Central memory CD8-positive, alpha-beta T cell (primary cell): ENCODE measurements at regions not wholly inside any gene's neighbourhood (a gene's known extent, or its start where the extent isn't known, plus 50 kb on each side); places are given as distances from the start of the nearest gene placed in this dataset.

Experiments
- ATAC-seq: fragments of 150-1000 bp; cut with Tn5 transposase; replicated peaks from 2 replicates; pipeline ENCODE4 v1.10.0; 2022; ENCODE audit warnings: mild to moderate bottlenecking, moderate FRiP score, moderate number of reproducible peaks; ENCODE audit not compliant: poor library complexity, severe bottlenecking; ENCODE audit errors: extremely low read depth
- DNase-seq, 2 donors: peaks; one replicate each; pipeline ENCODE4 v3.0.0; 2021; ENCODE audit warnings: low spot score in 2 of 2
- H3K27ac Mint-ChIP-seq: one replicate; pipeline ENCODE4 v1.8.0; 2022; ENCODE audit warnings: low read depth, mild to moderate bottlenecking, moderate library complexity, mixed read lengths
- H3K27me3 Mint-ChIP-seq: one replicate; pipeline ENCODE4 v1.8.0; 2022; ENCODE audit warnings: mixed read lengths
- H3K36me3 Mint-ChIP-seq: one replicate; pipeline ENCODE4 v1.8.0; 2022; ENCODE audit warnings: mild to moderate bottlenecking, moderate library complexity, mixed read lengths; ENCODE audit not compliant: insufficient read depth
- H3K4me1 Mint-ChIP-seq: one replicate; pipeline ENCODE4 v1.8.0; 2022; ENCODE audit warnings: mixed read lengths
- H3K4me3 Mint-ChIP-seq: one replicate; pipeline ENCODE4 v1.8.0; 2022; ENCODE audit warnings: mild to moderate bottlenecking, moderate library complexity, mixed read lengths
- H3K9me3 Mint-ChIP-seq: one replicate; pipeline ENCODE4 v1.8.0; 2022; ENCODE audit warnings: mixed read lengths

GRCh38 chr4:134408897-134409296, 207.3 kb upstream of the PABPC4L start:
- DNase-seq = no peak

GRCh38 chr4:134401798-134402197, 200.2 kb upstream of the PABPC4L start:
- H3K27ac Mint-ChIP-seq = no peak overlapping the region
- H3K27me3 Mint-ChIP-seq = no peaks in the 10 kb centered on the region
- H3K4me1 Mint-ChIP-seq = no peaks in the 10 kb centered on the region
- ATAC-seq (no peak), DNase-seq (no peak)
- H3K4me3 Mint-ChIP-seq = no peak overlapping the region
- H3K9me3 Mint-ChIP-seq = peaks cover 22% of the 10 kb centered on the region
- no peaks in the 10 kb centered on the region for H3K36me3 Mint-ChIP-seq

More at GRCh38 chr4:134408897-134409296, 207.3 kb upstream of the PABPC4L start:
- H3K4me1 Mint-ChIP-seq = no peaks in the 10 kb centered on the region
- H3K27me3 Mint-ChIP-seq = no peaks in the 10 kb centered on the region
- H3K36me3 Mint-ChIP-seq = no peaks in the 10 kb centered on the region
- H3K4me3 Mint-ChIP-seq = no peak overlapping the region
- ATAC-seq = no peak
- H3K27ac Mint-ChIP-seq = no peak overlapping the region
- peaks cover 11% of the 10 kb centered on the region for H3K9me3 Mint-ChIP-seq

- Mint-ChIP-seq H3K27me3 (no peaks in the 10 kb centered on the region), H3K36me3 (no peaks in the 10 kb centered on the region), H3K9me3 (peaks cover 35% of the 10 kb centered on the region)
Measured at GRCh38 chr4:134393592-134393991, 192.0 kb upstream of the PABPC4L start.

GRCh38 chr4:134390319-134390718, 188.7 kb upstream of the PABPC4L start:
- no peak for DNase-seq
- Mint-ChIP-seq H3K4me3 (no peak overlapping the region), H3K36me3 (no peaks in the 10 kb centered on the region), H3K9me3 (peaks cover 23% of the 10 kb centered on the region), H3K27ac (no peak overlapping the region), H3K27me3 (no peaks in the 10 kb centered on the region), H3K4me1 (no peaks in the 10 kb centered on the region)
- ATAC-seq = no peak

More at GRCh38 chr4:134393592-134393991, 192.0 kb upstream of the PABPC4L start:
- H3K4me3 Mint-ChIP-seq = no peak overlapping the region
- H3K27ac Mint-ChIP-seq = no peak overlapping the region
- DNase-seq = no peak
- H3K4me1 Mint-ChIP-seq = no peaks in the 10 kb centered on the region
- ATAC-seq = no peak

GRCh38 chr4:134388351-134388750, 186.8 kb upstream of the PABPC4L start:
- ATAC-seq (no peak), DNase-seq (no peak)
- Mint-ChIP-seq H3K9me3 (peaks cover 21% of the 10 kb centered on the region), H3K36me3 (no peaks in the 10 kb centered on the region), H3K27ac (no peak overlapping the region), H3K4me3 (no peak overlapping the region), H3K27me3 (no peaks in the 10 kb centered on the region), H3K4me1 (no peaks in the 10 kb centered on the region)

- ATAC-seq (no peak), DNase-seq (no peak)
- H3K4me3 Mint-ChIP-seq = no peak overlapping the region
- H3K4me1 Mint-ChIP-seq = no peaks in the 10 kb centered on the region
- H3K9me3 Mint-ChIP-seq = peaks cover 1% of the 10 kb centered on the region
- no peaks in the 10 kb centered on the region for H3K36me3 Mint-ChIP-seq
- H3K27me3 Mint-ChIP-seq = no peaks in the 10 kb centered on the region
- H3K27ac Mint-ChIP-seq = no peak overlapping the region
Measured at GRCh38 chr4:134382478-134383227, 181.1 kb upstream of the PABPC4L start.

GRCh38 chr4:134375775-134376174, 174.2 kb upstream of the PABPC4L start:
- ATAC-seq (no peak), DNase-seq (no peak)
- no peaks in the 10 kb centered on the region for H3K36me3 Mint-ChIP-seq
- H3K9me3 Mint-ChIP-seq = peaks cover 5% of the 10 kb centered on the region
- H3K27ac Mint-ChIP-seq = no peak overlapping the region
- no peak overlapping the region for H3K4me3 Mint-ChIP-seq
- H3K4me1 Mint-ChIP-seq = no peaks in the 10 kb centered on the region
- H3K27me3 Mint-ChIP-seq = no peaks in the 10 kb centered on the region

- Mint-ChIP-seq H3K4me3 (no peak overlapping the region), H3K27ac (no peak overlapping the region), H3K36me3 (no peaks in the 10 kb centered on the region), H3K27me3 (no peaks in the 10 kb centered on the region), H3K4me1 (no peaks in the 10 kb centered on the region), H3K9me3 (peaks cover 21% of the 10 kb centered on the region)
- ATAC-seq (no peak), DNase-seq (no peak)
Measured at GRCh38 chr4:134365852-134366251, 164.3 kb upstream of the PABPC4L start.

- no peaks in the 10 kb centered on the region for H3K4me1 Mint-ChIP-seq
- peaks cover 23% of the 10 kb centered on the region for H3K9me3 Mint-ChIP-seq
- H3K27ac Mint-ChIP-seq = no peak overlapping the region
- H3K36me3 Mint-ChIP-seq = no peaks in the 10 kb centered on the region
- no peak overlapping the region for H3K4me3 Mint-ChIP-seq
- no peak for DNase-seq
- ATAC-seq = no peak
- H3K27me3 Mint-ChIP-seq = no peaks in the 10 kb centered on the region
Measured at GRCh38 chr4:134364928-134365327, 163.3 kb upstream of the PABPC4L start.

- DNase-seq = no peak
- no peak overlapping the region for H3K27ac Mint-ChIP-seq
- no peaks in the 10 kb centered on the region for H3K4me1 Mint-ChIP-seq
- no peak for ATAC-seq
- H3K9me3 Mint-ChIP-seq = peaks cover 6% of the 10 kb centered on the region
- no peaks in the 10 kb centered on the region for H3K36me3 Mint-ChIP-seq
- H3K27me3 Mint-ChIP-seq = no peaks in the 10 kb centered on the region
- H3K4me3 Mint-ChIP-seq = no peak overlapping the region
Measured at GRCh38 chr4:134345244-134345643, 143.7 kb upstream of the PABPC4L start.

GRCh38 chr4:134343656-134344055, 142.1 kb upstream of the PABPC4L start:
- DNase-seq (no peak), ATAC-seq (no peak)
- no peak overlapping the region for H3K4me3 Mint-ChIP-seq
- peaks cover 12% of the 10 kb centered on the region for H3K9me3 Mint-ChIP-seq
- H3K4me1 Mint-ChIP-seq = no peaks in the 10 kb centered on the region
- no peak overlapping the region for H3K27ac Mint-ChIP-seq
- H3K36me3 Mint-ChIP-seq = no peaks in the 10 kb centered on the region
- H3K27me3 Mint-ChIP-seq = no peaks in the 10 kb centered on the region

- no peaks in the 10 kb centered on the region for H3K4me1 Mint-ChIP-seq
- ATAC-seq (no peak), DNase-seq (no peak)
- no peaks in the 10 kb centered on the region for H3K36me3 Mint-ChIP-seq
- H3K4me3 Mint-ChIP-seq = no peak overlapping the region
- no peak overlapping the region for H3K27ac Mint-ChIP-seq
- no peaks in the 10 kb centered on the region for H3K27me3 Mint-ChIP-seq
- H3K9me3 Mint-ChIP-seq = peaks cover 12% of the 10 kb centered on the region
Measured at GRCh38 chr4:134343081-134343480, 141.5 kb upstream of the PABPC4L start.

GRCh38 chr4:134337574-134337973, 136.0 kb upstream of the PABPC4L start:
- H3K36me3 Mint-ChIP-seq = no peaks in the 10 kb centered on the region
- no peak overlapping the region for H3K27ac Mint-ChIP-seq
- DNase-seq (no peak), ATAC-seq (no peak)
- no peak overlapping the region for H3K4me3 Mint-ChIP-seq
- no peaks in the 10 kb centered on the region for H3K27me3 Mint-ChIP-seq
- peaks cover 10% of the 10 kb centered on the region for H3K9me3 Mint-ChIP-seq
- no peaks in the 10 kb centered on the region for H3K4me1 Mint-ChIP-seq
